ENCODE measurements at regions not wholly inside any gene's neighbourhood (a gene's known extent, or its start where the extent isn't known, plus 50 kb on each side); places are given as distances from the start of the nearest gene placed in this dataset.

DNA sequence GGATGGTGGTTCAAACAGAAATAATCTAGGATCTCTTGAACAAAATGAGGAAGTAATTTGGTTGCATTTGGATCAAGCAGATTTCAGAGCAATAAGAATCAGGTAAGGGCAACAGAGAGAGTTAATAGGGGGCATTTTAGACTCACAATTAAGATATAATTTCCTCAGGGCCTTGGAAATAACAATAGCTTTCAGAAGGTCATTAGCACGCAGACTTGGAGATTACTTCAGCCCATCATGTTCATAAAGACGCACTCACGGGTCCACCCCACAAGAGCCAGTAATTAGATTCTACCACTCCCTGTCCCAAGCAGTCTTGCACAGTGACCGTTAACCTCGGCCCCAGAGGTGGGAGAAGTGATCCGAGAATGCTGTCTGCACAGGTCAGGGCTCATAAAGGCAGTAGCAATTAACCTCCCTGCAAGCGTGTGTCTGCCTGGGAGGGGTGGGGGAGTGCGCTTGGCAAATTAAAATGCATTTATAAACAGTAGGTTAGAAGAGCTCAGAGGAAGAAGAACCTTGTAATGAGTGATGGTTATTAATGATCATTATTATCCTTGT, 125.7 kb upstream of the CCDC196 start:
- no peak for DNase-seq (ENCODE audit: low read depth)

DNA sequence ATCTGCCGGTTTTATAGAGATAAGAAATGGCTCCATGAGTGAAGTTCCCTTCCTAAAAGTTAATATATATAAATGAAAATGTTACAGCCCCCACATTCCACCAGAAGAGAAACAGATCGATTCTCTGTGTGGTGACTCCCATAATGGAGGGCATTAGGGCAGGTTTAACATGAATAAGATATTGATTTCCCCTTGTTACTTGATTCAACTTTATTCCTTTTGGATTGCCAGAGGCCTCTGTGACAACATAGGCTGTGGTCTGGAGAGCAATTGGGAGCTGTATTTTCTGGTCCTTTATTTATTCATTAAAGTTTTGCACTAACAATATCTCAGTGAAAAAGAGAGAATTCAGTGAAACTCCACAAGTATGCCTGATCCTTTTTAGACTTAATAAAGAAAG, 125.2 kb upstream of the CCDC196 start:
- DNase-seq (ENCODE audit: low read depth) = no peak

DNA sequence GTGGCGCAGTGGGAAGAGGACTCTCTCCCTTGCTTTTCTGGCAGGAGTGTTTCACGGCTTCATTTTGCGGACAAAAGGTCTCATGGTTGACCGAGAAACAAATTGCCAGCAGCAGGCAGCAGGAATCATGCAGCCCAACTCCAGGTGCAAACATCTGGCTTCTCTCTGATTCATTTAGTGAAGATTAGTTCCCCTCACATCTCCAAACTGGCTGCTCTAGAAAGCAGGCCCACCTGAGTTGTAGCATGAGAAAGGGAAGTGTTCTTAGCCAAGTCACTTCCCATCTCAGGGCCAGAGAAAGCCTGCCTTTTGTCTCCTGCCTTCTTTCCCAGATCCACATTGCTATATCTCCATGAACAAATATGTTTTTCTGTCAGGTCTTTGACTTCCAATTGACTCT, 120.8 kb upstream of the CCDC196 start:
- DNase-seq (ENCODE audit: low read depth) = no peak

DNA sequence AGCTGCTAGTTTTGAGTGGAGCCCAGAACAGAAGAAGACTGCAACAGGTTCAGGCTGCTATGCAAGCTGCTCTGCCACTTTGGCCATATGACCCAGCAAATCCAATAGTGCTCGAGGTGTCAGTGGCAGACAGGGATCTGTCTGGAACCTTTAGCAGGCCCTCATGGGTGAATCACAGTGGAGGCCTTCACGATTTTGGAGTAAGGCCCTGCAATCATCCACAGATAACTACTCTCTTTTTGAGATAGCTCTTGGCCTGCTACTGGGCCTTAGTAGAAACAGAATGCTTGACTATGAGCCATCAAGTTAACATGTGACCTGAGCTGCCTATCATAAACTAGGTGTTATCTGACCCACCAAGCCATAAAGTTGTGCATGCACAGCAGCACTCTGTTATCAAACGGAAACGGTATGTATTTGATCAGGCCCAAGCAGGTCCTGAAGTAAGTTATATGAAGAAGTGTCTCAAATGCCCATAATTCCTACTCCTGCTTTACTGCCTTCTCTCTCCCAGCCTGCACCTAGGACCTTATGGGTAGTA, 116.9 kb upstream of the CCDC196 start:
- no peak for DNase-seq (ENCODE audit: low read depth)

DNA sequence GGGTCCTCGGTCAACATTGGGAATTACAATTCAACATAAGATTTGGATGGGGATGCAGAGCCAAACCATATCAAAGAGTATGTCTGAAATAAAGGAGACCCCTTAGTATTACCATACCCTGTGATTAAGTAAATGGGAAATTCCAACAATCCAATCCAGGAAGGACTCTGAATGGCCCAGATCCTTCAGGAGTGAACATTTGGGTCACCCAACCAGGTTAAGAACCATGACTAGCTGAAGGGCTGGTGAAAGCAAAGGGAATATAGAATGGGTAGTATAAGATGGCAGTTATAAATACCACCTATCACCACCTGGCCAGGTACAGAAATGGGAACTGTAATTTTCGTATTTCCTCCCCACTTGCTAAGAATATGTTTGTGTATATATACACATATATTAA, 114.4 kb upstream of the CCDC196 start:
- DNase-seq (ENCODE audit: low read depth) = no peak

DNA sequence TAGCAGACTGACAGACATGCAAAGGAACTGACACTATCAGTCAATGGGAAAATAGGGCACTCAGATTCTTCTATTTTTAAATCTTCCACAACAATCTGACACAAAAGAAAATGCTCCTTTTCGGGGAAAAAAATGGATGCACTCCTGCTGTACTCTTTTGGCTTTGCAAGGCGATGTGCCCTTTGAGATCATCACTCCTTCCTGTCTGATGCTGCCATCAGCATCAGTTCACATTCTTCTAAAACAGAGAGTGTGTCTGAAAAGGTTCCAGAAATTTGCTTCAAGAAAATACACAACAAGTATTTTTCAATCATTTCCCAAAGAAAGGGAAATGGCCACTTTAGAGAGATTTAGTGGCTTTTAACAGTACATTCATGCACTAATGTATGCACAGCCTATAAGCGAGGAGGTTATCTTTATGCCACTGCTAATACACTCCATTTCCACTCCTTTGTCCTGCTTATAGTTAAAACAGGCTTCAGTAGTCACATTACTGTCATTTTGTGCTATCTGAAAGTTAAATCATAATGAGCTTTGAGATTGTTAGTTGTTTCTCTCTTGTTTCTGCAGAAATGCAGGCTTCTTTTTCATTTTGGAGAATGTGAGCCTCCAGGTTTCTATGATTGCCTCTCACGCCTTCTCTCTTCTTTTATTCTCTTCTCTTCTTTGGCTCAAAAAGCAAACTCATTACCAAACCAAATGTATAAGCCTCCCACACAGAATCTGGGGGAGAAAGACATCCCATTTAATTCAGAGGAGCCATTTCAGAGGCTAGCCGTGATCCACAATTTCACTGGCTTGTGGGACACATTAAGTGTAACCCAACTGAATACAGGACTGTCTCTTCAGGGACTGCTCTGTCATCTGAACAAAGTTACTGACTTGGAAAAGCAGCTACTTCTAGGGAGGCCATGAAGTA, 110.9 kb upstream of the CCDC196 start:
- DNase-seq (ENCODE audit: low read depth) = no peak

DNA sequence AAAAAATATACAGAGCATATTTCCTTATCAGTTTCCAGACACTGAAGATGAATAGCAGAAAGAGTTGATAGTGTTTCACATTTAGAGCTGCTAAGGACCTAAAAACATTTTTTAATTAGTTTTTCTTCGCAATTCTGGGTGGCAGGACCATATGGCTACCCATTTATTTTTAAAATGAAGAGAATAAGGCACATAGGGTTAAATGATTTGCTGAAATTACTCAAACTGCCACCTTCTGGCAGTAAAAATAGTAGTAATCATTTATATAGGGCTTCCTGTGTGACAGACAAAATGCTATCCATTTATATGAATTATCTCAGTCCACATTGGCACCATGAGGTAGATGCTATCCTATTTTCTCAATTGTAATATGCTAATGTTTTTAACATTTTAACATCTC, 108.6 kb upstream of the CCDC196 start:
- DNase-seq (ENCODE audit: low read depth) = no peak

DNA sequence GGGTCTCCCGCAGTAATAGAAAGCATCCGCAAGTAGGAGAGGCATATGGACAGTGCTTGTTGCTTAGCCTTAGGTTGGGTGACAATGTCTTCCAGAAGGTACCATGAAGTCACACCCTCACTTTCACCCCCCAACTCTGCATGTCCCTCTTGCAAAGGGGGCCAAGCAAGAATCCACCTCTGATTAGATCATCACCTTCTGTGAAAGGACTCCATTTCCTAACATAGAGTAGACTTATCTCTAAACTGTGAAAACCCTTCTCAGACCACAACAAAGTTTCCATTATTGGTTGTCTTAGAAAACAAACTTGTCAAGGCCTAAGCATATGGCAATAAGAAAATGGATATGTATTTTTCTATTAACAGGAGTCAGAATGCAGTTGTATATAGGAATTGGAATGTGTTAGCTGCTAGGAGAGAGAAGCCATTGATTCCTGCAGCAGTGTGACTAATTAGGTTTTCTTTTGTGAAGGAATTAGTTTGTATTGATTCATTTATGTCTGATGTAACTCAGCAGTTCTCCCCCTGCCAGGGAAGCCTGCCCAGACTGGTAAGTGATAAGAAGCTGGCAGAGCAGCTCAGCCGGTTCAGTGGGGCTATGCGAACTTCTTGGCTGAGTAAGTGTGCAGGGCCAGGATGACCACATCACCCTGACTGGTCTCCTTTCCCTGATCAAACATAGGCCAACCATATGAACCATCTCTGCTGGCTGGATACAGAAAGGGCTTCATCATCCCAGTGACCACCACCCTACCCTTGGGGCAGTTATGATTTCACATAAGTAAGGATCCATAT, 107.3 kb upstream of the CCDC196 start:
- DNase-seq (ENCODE audit: low read depth) = no peak

DNA sequence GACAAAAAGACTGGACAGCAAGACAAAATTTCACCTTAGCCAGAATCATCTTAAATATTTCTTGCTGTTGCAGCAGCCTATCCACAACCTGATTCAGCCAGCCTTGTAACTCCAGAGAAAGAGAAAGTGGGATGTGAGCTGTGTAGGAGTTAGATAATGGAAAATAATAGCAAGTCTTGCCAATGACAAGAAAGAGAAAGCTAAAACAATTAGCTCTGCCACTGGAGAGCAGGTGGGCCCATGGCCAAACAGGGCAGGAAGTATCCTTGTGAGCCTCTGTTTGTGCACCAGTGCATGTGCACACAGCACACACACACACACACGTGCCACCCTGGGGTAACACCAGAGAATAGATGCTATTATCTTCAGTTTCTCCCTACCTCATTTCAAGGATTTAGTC, 106.0 kb upstream of the CCDC196 start:
- no peak for DNase-seq (ENCODE audit: low read depth)

DNA sequence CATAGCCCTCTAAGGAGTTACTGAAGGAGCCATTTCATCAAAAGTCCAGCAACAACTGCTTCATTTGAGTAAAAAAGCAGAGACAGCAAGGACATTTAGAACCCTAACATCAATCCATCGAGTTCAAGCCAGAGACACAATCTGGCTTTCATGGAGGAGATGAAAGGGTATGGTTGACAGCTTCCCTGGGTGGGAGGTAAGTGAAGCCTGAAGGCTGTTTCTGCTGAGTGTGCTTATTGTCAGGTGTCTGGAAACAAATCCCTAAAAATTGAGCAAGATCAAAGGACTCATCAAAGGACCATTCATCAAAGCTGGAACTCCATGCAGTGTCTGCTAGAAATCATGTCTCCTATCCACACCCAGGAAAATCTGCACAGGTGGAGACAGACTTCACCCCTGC, 104.4 kb upstream of the CCDC196 start:
- no peak for DNase-seq (ENCODE audit: low read depth)

DNA sequence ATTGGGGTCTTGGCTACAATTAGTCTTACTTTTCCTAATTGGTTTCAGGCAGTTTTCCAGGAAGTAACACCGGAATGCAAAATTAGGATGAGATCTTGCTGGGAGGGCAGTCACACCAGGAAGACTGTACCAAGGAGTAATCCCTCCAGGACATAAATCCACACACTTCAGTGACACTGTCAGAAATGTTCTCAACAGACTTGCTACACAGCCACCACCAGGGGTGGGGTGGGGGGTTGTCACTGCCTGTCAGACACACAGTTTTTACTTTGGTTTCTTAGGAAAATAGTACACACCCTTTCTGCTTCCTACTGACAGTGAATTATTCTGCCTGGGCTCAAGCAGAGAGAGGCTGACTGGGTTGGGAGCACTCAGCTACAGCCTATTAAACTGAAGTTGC, 102.9 kb upstream of the CCDC196 start:
- DNase-seq (ENCODE audit: low read depth) = no peak

DNA sequence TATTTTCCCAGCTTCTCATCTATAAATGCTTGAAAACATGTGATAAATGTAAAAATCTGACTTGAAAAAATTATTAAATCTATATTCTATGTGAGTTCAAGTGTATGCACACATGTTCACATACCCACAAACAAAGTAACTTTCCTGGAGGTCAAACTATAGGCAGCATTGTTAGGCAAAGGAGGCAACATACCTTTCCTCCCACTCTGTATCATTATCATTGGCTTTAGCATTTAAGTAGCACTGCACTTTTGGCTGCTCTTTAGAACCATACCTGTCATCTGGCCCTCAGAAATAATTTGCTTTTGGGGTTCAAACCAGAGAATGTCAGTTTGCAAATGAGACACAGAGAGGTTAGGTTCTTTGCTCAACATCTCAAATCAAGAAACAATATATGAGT, 102.4 kb upstream of the CCDC196 start:
- DNase-seq (ENCODE audit: low read depth) = no peak

DNA sequence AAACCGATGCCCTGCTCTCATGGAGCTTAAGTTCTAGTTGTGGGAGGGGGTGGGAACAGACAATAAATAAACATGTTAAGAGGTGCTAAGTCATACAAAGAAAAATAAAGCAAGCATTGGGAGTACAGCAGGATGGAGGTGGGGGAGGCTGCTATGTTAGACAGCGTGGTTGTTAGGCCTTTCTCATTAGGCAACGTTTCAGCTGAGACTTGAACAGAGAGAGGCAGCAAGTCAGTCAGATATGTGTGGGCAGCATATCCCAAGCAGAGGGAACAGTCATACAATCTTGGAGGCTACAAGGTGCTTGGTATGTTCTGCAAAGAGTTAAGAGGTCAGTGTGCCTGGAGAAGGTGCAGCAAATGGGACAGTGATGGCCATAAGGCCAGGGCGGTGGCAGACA, 97.7 kb upstream of the CCDC196 start:
- DNase-seq (ENCODE audit: low read depth) = no peak

DNA sequence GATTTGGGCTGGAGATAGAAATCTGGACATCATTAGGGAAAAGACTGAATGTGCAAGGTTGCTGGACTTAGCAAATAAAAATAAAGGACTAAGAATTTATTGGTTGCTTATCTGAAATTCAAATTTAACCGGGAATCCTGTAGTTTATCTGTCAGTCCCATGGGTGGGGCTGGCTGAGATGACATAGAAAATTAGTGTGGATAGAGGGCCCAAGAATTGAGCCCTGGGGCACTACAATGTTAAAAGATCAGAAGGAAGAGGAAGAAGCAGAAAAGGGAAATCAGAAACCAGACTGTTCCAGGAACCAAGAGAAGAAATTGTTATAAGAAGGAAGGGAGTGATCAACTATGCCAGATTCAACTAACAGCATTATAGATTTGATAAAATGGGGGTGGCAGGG, 96.7 kb upstream of the CCDC196 start:
- no peak for DNase-seq (ENCODE audit: low read depth)

DNA sequence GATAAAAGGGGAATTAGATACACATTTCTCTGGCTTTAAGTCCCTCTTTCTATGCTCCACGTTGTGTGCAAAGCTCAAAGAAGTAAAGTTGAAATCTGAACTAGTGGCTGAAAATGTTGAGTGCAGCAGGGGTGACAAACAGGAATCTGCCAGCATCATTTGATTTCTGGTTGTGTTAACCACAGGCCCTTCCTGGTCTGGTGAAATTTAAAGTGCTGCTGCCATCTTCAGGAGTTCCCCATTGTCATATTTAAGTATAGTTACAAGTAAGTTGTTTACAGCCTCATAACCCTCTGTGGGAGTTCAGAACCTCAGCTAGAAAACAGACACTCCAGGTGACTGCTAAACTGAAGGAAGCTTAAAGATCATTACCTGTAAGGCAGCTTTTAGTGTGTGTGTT, 90.9 kb upstream of the CCDC196 start:
- DNase-seq (ENCODE audit: low read depth) = no peak

DNA sequence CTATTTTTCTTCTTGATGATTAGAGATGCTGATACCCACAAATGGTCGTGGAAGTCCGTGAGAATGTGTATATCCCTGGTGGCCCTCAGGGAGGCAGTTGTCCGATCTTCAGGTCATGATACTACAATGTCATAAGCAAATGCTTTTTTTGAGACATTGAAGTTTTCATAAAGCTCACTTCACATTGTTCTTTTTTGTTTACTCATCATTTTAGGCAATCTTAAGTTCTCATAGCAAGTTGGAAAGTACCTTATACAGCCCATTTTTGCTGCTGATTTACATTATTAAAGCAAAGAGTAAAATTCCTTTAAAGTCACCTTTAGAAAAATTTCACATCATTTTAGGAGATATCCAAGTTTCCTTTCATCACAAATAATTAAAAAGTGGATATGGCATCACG, 90.0 kb upstream of the CCDC196 start:
- DNase-seq (ENCODE audit: low read depth) = no peak

DNA sequence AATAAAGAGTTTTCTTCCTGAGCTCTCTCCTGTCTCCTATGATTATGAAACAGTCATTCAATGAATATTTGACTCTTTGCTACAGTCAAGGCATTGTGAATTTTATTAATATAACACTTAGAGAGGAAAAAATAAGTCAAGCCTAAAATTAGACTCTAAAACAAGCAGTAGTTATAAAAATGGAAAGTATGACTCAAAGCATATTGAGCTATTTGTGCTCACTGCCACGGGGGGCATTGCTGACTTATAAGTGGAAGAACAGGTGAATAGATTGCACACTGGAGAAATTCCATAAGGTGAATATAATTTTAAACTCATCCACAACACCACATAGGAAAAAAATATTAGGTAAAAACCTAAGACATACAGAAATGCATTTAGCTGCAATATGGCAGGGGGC, 87.7 kb upstream of the CCDC196 start:
- DNase-seq (ENCODE audit: low read depth) = no peak

DNA sequence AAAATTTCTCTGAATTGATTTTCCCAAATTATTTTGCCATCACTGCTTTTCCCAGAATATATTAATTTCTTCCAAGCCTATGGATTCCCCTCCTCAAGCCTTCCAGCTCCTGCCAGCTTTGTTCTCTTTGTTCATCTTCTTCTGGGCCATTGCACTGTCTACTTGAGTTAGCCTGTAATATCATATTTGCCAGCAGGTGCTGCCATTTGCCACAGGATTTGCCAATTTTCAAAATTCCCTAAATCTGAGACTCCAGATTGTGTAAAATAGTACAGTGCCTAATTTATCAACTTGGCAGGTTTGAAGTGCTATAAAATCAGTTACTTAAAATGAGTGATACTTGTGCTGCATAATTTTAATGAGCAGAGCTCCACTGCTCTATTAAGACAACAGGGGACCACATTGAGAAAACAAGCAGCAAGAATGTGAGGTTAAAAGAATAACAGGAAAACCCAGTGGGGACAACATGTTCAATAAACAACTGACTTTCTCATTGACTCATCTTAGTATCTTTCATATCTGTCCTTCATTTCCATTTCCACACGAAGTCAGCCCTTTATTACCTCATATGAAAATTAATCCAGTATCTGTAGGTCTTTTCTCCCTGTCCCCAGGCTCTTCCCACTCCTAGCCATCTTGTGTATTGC, 84.6 kb upstream of the CCDC196 start:
- DNase-seq (ENCODE audit: low read depth) = no peak

DNA sequence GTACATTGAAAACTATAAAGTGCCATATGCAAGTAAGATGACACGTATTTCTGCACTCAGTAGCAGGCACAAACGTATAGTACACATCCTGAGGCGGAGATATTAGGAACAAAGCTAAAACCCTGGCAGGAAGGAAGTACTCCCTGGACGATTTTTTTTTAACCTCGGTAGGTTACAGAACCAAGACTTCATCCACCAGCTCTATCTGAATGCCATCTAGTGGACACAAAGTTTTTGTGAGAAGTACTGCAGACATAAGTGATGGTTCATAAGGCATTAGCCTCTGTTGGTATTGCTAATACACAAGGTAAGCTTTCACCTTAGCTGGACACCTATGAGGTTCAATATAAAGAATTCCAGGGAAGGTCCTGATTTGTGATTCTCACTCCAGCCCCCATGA, 83.0 kb upstream of the CCDC196 start:
- DNase-seq (ENCODE audit: low read depth) = no peak

DNA sequence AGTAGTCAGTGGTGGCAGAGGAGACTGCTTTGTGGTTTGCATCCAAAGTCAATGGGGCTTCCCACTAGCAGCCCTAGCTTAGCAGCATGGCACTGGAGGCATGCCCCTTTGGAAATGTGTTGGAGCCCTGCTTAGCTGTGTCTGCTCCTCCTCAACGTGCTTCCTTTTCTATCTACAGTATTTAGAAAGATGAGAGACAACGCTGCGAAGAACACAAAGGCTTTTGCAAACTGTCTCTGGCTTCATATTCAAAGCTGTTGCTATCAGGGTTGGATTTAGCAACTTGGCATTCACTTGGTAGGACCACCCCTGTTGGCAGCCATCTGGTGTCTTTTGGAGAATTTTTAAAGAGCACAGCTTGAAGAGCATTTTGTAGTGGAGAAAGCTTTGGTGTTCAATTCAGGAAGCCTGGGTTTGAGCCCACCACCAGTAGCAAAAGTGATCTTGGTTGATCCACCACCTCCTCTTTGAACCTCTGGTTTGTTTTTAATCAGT, 82.1 kb upstream of the CCDC196 start:
- no peak for DNase-seq (ENCODE audit: low read depth)

DNA sequence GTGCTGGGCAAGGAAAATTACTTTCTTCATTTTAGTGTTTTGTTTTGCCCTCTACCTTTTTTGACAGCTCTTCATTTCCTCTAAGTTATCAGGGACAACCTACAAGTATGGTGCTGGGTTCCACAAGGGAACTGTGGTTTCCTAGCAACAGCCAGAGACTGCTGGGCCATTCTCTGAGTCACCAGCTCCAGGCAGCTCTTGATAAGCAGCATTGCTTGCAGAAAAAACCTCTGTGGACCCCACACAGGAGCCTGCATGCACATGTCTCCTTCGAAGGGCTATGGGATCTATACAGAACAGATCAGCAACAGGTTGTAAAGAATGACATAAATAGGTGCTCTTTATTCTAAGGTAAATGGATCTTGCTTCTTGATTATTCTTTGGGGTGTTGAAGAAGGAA, 81.0 kb upstream of the CCDC196 start:
- no peak for DNase-seq (ENCODE audit: low read depth)

DNA sequence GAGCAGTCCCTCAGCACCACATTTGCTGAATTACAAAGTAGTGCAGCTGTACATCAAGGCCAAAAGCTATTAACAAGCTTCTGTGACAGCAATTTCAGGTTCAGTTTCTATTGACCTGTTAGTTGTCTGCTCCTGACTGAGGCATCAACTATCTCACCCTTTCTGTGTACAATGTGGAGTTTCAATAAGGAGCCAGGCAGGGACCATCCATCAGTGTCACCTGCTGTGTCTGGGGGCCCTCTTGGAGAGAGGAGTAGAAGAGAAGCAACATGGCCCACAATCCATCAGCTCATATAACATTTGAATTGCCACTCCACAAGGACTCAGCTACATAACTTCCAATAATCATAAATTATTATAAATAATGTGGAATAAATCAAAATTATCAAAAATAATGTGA, 72.3 kb upstream of the CCDC196 start:
- no peak for DNase-seq (ENCODE audit: low read depth)

All from activated gamma-delta T cell treated with anti-CD3 and anti-CD28 coated beads, Interleukin-2, amount 50 U/mL, for 16 hours (primary cell).